IPS-NIHi11 (cell line): ENCODE measurements at regions not wholly inside any gene's neighbourhood (a gene's known extent, or its start where the extent isn't known, plus 50 kb on each side); places are given as distances from the start of the nearest gene placed in this dataset.
"Not testable (repeated sequence)": the region's sequence is repeated elsewhere in the genome, so short reads cannot be mapped to it uniquely, and the experiment has no call there.

ENCODE experiments used
- DNase-seq: peaks from one replicate; pipeline ENCODE4 v3.0.0; 2012; ENCODE audit warnings: mixed read lengths, low spot score

- no peak for DNase-seq
Measured at GRCh38 chr5:142259758-142260157, 65.1 kb downstream of the SPRY4 start.

- no peak for DNase-seq
Measured at GRCh38 chr5:142255831-142256230, 69.0 kb downstream of the SPRY4 start.

- DNase-seq = no peak
Measured at GRCh38 chr5:142254431-142254830, 70.4 kb downstream of the SPRY4 start.

- no peak for DNase-seq
Measured at GRCh38 chr5:142253938-142254337, 70.9 kb downstream of the SPRY4 start.

GRCh38 chr5:142250119-142250518, 74.7 kb downstream of the SPRY4 start:
- no peak for DNase-seq

- DNase-seq = peak; percentile 48
Measured at GRCh38 chr5:142248853-142249462, 75.9 kb downstream of the SPRY4 start.

GRCh38 chr5:142246258-142246657, 78.6 kb downstream of the SPRY4 start:
- DNase-seq = no peak

- DNase-seq = no peak
Measured at GRCh38 chr5:142245786-142246185, 79.0 kb downstream of the SPRY4 start.

GRCh38 chr5:142244440-142244839, 80.4 kb downstream of the SPRY4 start:
- no peak for DNase-seq

- DNase-seq = no peak
Measured at GRCh38 chr5:142242272-142242671, 82.5 kb downstream of the SPRY4 start.

GRCh38 chr5:142239394-142240159, 85.2 kb downstream of the SPRY4 start:
- DNase-seq = no peak

- DNase-seq = no peak
Measured at GRCh38 chr5:142237707-142238106, 87.1 kb downstream of the SPRY4 start.

GRCh38 chr5:142236673-142237290, 88.0 kb downstream of the SPRY4 start:
- not testable (repeated sequence) for DNase-seq

GRCh38 chr5:142235870-142236672, 88.8 kb downstream of the SPRY4 start:
- no peak for DNase-seq

GRCh38 chr5:142235050-142235797, 89.6 kb downstream of the SPRY4 start:
- peak; percentile 89 for DNase-seq

- no peak for DNase-seq
Measured at GRCh38 chr5:142233083-142234032, 91.5 kb downstream of the SPRY4 start.

- not testable (repeated sequence) for DNase-seq
Measured at GRCh38 chr5:142230949-142231348, 93.9 kb downstream of the SPRY4 start.

GRCh38 chr5:142225141-142225540, 99.7 kb downstream of the SPRY4 start:
- DNase-seq = no peak

GRCh38 chr5:142222866-142223558, 101.8 kb downstream of the SPRY4 start:
- no peak for DNase-seq
